Lower leg skin (tissue), 4 donors: ENCODE measurements at regions not wholly inside any gene's neighbourhood (a gene's known extent, or its start where the extent isn't known, plus 50 kb on each side); places are given as distances from the start of the nearest gene placed in this dataset.
A peak's percentile ranks its signal among the peaks of the same experiment; 100 is the strongest.

Experiments used
- DNase-seq, 2 donors: peaks; one replicate each; pipeline ENCODE4 v3.0.0-alpha.2; 2019; ENCODE audit warnings: low spot score in 2 of 2
- H3K4me3 ChIP-seq: fragments of 200-600 bp; sonication (generic); 2 replicates; pipeline ENCODE4 v1.5.1; 2017; ENCODE audit warnings: mild to moderate bottlenecking, low read depth; ENCODE audit not compliant: poor library complexity, severe bottlenecking
- CTCF ChIP-seq, 3 donors: fragments of 450-650 bp; IDR thresholded peaks; one replicate each; pipeline ENCODE4 v1.5.1; 2016; ENCODE audit warnings: antibody characterized with exemption in 3 of 3, mild to moderate bottlenecking in 3 of 3, moderate library complexity in 2 of 3
- POLR2A ChIP-seq, 2 donors: fragments of 450-650 bp; IDR thresholded peaks; one replicate each; pipeline ENCODE4 v1.6.1; 2016 to 2017; ENCODE audit warnings: antibody characterized with exemption in 2 of 2, mild to moderate bottlenecking in 1 of 2, moderate library complexity in 1 of 2
- WGBS, 2 donors: methylation state at CpG; one replicate each; pipeline ENCODE4 v1.1.5; 2018; 5-methylcytosine and 5-hydroxymethylcytosine counted together
- intact Hi-C: fragments of 100-400 bp; cut with DNase I; formaldehyde crosslinking; loops from one replicate; pipeline ENCODE4 v1.15.0; 2023; ENCODE audit warnings: low total_unique reads

DNA sequence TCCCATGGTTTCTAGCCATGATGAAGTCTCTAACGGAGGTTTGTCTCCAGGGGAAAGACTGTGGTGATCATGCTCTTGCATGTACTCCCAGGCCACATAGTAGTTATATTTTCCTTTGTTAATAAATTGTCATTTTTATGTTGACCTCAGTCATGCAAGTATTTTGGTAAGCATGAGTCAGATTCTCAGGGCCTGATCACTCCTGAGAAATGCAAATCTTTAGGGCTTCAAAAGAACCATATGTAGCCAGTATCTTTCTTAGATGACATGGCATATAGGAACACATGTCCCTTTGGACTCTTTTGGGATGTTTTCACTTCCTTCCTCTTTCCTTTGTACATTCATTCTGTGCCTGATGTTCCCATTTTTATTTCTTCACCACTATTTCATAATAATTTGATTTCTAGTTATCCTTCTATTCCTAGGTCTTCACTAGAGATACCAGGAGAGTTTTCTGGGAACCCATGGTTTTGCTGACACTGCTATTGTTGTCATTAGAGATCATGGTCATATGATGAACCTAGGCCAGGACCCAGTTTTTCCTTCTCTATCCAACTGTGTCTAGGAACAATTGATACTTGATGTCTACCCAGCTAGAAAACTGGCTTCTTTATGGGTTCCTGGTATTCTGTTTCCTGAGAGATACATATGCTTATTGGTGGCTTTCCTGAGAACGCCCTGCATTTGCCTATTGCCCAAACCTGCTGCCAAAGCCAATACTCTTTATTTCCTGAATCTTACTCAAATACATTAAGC, 248.1 kb upstream of the NREP start:
- H3K4me3 ChIP-seq, result no peak overlapping the region
- WGBS, 2 donors, result 58 to 71% methylated on average over 2 of the region's 2 CpGs
- DNase-seq, result no peak
- intact Hi-C loops, result no loop called here
- TF ChIP-seq CTCF (IDR thresholded peaks at IDR 0.05) (no peak), POLR2A (IDR thresholded peaks at IDR 0.05) (no peak)

DNA sequence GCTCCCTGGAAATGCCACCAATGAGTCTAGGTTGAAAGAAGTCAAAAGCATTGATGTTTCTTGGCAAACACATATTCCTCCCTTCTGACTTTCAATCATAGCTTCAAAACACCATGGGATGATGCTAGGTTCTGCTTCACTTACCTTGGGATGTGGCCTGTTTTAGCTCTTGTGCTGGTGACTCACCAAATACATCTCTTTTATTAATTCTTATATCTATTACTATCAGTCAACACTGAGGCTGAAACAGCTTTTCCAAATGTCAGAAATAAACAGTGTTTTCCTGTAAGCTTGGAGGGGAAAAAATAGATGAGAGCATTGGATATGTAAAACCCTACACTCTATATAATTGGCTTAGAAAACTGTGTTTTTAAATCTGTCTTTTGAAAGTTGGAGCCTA, 245.4 kb upstream of the NREP start:
- TF ChIP-seq CTCF (IDR thresholded peaks at IDR 0.05), result no peak
- TF ChIP-seq POLR2A (IDR thresholded peaks at IDR 0.05), result no peak

GRCh38 chr5:111999286-111999685, 242.3 kb upstream of the NREP start:
- no peak for TF ChIP-seq POLR2A (IDR thresholded peaks at IDR 0.05)
- no peak for TF ChIP-seq CTCF (IDR thresholded peaks at IDR 0.05)

More for the DNA sequence above, 245.4 kb upstream of the NREP start:
- H3K4me3 ChIP-seq, result no peak overlapping the region
- intact Hi-C loops, result no loop called here
- DNase-seq, result no peak

DNA sequence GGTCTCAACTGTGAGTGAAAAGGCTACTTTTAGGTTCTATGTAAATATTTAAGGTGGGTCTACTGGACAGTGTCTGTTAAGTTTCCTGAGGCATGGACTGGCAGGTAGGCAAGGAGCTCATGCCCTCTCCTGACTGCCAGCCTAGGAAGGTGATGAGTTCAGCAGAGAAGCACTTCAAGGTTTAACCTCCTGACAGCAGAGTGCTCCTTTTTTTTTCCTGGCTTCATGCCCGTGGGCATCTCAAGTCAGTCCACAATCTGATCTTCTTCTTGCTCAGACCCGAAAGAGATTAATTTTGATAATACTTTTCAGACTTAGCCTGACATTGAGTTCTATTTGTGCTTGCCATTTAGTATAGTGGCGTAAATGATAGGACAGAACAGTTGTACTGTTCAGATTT, 241.9 kb upstream of the NREP start:
- 70 to 73% methylated on average over 3 of the region's 3 CpGs for WGBS, 2 donors
- intact Hi-C loops, result no loop called here
- H3K4me3 ChIP-seq, result no peak overlapping the region
- DNase-seq, result no peak
- TF ChIP-seq POLR2A (IDR thresholded peaks at IDR 0.05), result no peak

More at GRCh38 chr5:111999286-111999685, 242.3 kb upstream of the NREP start:
- no peak for DNase-seq
- intact Hi-C loops, result no loop called here
- 71 to 88% methylated on average over 1 of the region's 1 CpG for WGBS, 2 donors
- no peak overlapping the region for H3K4me3 ChIP-seq

DNA sequence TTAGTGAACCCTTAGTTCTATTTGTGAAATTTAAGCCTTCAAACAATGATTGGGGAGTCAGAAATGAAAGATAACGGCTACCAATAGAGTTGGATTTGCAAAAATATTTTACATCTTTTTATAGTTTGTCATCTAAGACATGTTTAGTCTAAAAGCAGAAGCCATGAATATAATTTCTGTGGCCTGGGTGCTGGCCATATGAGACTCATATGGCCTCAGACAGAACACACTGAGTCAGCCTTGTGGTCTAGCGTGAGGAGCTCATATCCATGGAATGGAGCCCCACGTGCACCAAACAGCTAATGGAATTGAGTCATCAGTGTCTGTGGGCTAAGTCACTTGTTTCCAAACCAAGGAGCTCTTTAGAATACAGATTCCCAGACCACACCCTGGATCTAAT, 240.7 kb upstream of the NREP start:
- no peak for TF ChIP-seq POLR2A (IDR thresholded peaks at IDR 0.05)
- no peak for TF ChIP-seq CTCF (IDR thresholded peaks at IDR 0.05)
- no peak overlapping the region for H3K4me3 ChIP-seq
- intact Hi-C loops, result no loop called here
- DNase-seq, result peak in 1 of 2 donors; percentile 58
- 54 to 56% methylated on average over 3 of the region's 3 CpGs for WGBS, 2 donors

GRCh38 chr5:111997308-111997707, 240.3 kb upstream of the NREP start:
- WGBS, 2 donors, result 72 to 74% methylated on average over 5 of the region's 5 CpGs
- intact Hi-C loops, result no loop called here
- TF ChIP-seq CTCF (IDR thresholded peaks at IDR 0.05), result no peak
- no peak for TF ChIP-seq POLR2A (IDR thresholded peaks at IDR 0.05)
- no peak for DNase-seq
- no peak overlapping the region for H3K4me3 ChIP-seq
